Right cardiac atrium (tissue), 5 donors: ENCODE measurements at regions not wholly inside any gene's neighbourhood (a gene's known extent, or its start where the extent isn't known, plus 50 kb on each side); places are given as distances from the start of the nearest gene placed in this dataset.
"Not testable (repeated sequence)": the region's sequence is repeated elsewhere in the genome, so short reads cannot be mapped to it uniquely, and the experiment has no call there.

Experiments
- ATAC-seq, 2 donors: fragments of 200-7000 bp; cut with Tn5 transposase; one replicate each; pipeline versions ENCODE4 v1.8.0 to v1.9.1; 2020; ENCODE audit warnings: moderate library complexity in 2 of 2, mild to moderate bottlenecking in 1 of 2
- DNase-seq, 3 donors: peaks; one replicate each; pipeline ENCODE4 v3.0.0-alpha.2; 2020
- H3K27ac ChIP-seq: one replicate; pipeline ENCODE4 v1.5.1; 2013; ENCODE audit warnings: mild to moderate bottlenecking, low read length, control low read depth, moderate library complexity
- H3K27me3 ChIP-seq: one replicate; pipeline ENCODE4 v1.6.1; 2013; ENCODE audit not compliant: control insufficient read depth, insufficient read depth
- H3K4me1 ChIP-seq: one replicate; pipeline ENCODE4 v1.6.1; 2013; ENCODE audit warnings: low read length; ENCODE audit not compliant: control insufficient read depth, insufficient read depth
- H3K4me3 ChIP-seq: one replicate; pipeline ENCODE4 v1.5.1; 2013; ENCODE audit warnings: low read length, control low read depth
- H3K9me3 ChIP-seq: one replicate; pipeline ENCODE4 v1.6.1; 2013; ENCODE audit warnings: low read length; ENCODE audit not compliant: control insufficient read depth
- WGBS: extraction: QIAGEN DNeasy Blood & Tissue Kit; methylation state at CpG from one replicate; pipeline ENCODE4 v1.1.7; 2013; 5-methylcytosine and 5-hydroxymethylcytosine counted together
- intact Hi-C, 4 donors: fragments of 100-400 bp; cut with DNase I; formaldehyde crosslinking; loops; one replicate each; pipeline versions ENCODE4 v1.11.0 to v1.14.0; 2022 to 2023
- donor health status: healthy with polysubstance abuse.
- donor health status: DM: no; HTN: yes; CAD: no.
- donor health status: DM: no; HTN: no; CAD: no.
- donor health status: DM: no; HTN: yes; CAD: no; lungs with severe emphysema.
- donor health status: DM: yes; HTN: yes; CAD: no.

GRCh38 chr2:239557516-239557915 is 156.7 kb upstream of the HDAC4 start:
- ATAC-seq (no peak), DNase-seq (no peak)
- Histone ChIP-seq H3K4me1 (no peaks in the 10 kb centered on the region), H3K27me3 (no peaks in the 10 kb centered on the region), H3K4me3 (no peak overlapping the region), H3K27ac (no peak overlapping the region), H3K9me3 (no peaks in the 10 kb centered on the region)
- intact Hi-C loops: no loop called here
- 74% methylated on average over 5 of the region's 5 CpGs for WGBS

- WGBS: 82% methylated on average over 6 of the region's 6 CpGs
- DNase-seq (no peak), ATAC-seq (no peak)
- intact Hi-C loops: no loop called here
- H3K27ac ChIP-seq: no peak overlapping the region
- no peak overlapping the region for H3K4me3 ChIP-seq
- H3K9me3 ChIP-seq: no peaks in the 10 kb centered on the region
- H3K4me1 ChIP-seq: no peaks in the 10 kb centered on the region
- no peaks in the 10 kb centered on the region for H3K27me3 ChIP-seq
These were observed 154.7 kb upstream of the HDAC4 start for GRCh38 chr2:239555571-239555905.

- H3K9me3 ChIP-seq: no peaks in the 10 kb centered on the region
- WGBS: 65% methylated on average over 8 of the region's 8 CpGs
- no peak overlapping the region for H3K27ac ChIP-seq
- ATAC-seq: no peak
- H3K4me3 ChIP-seq: no peak overlapping the region
- DNase-seq: no peak
- intact Hi-C loops: no loop called here
- no peaks in the 10 kb centered on the region for H3K27me3 ChIP-seq
- H3K4me1 ChIP-seq: no peaks in the 10 kb centered on the region
These were observed 154.1 kb upstream of the HDAC4 start for GRCh38 chr2:239554766-239555570.

- Histone ChIP-seq H3K4me3 (no peak overlapping the region), H3K4me1 (no peaks in the 10 kb centered on the region), H3K27ac (no peak overlapping the region), H3K27me3 (no peaks in the 10 kb centered on the region), H3K9me3 (no peaks in the 10 kb centered on the region)
- intact Hi-C loops: no loop called here
- DNase-seq (no peak), ATAC-seq (no peak)
- 86% methylated on average over 13 of the region's 13 CpGs for WGBS
These were observed 152.7 kb upstream of the HDAC4 start for GRCh38 chr2:239553376-239554000.

GRCh38 chr2:239552213-239552926 is 151.6 kb upstream of the HDAC4 start:
- no peaks in the 10 kb centered on the region for H3K9me3 ChIP-seq
- H3K4me1 ChIP-seq: no peaks in the 10 kb centered on the region
- ATAC-seq (no peak), DNase-seq (no peak)
- H3K27ac ChIP-seq: no peak overlapping the region
- H3K4me3 ChIP-seq: no peak overlapping the region
- 86% methylated on average over 16 of the region's 16 CpGs for WGBS
- intact Hi-C loops: no loop called here
- H3K27me3 ChIP-seq: no peaks in the 10 kb centered on the region

GRCh38 chr2:239551206-239551605 is 150.4 kb upstream of the HDAC4 start:
- H3K27ac ChIP-seq: no peak overlapping the region
- H3K9me3 ChIP-seq: no peaks in the 10 kb centered on the region
- WGBS: 89% methylated on average over 6 of the region's 6 CpGs
- no peaks in the 10 kb centered on the region for H3K27me3 ChIP-seq
- DNase-seq: no peak
- ATAC-seq: no peak
- no peak overlapping the region for H3K4me3 ChIP-seq
- no peaks in the 10 kb centered on the region for H3K4me1 ChIP-seq
- intact Hi-C loops: no loop called here

- Histone ChIP-seq H3K27ac (no peak overlapping the region), H3K4me3 (no peak overlapping the region), H3K27me3 (no peaks in the 10 kb centered on the region), H3K4me1 (no peaks in the 10 kb centered on the region), H3K9me3 (no peaks in the 10 kb centered on the region)
- no peak for DNase-seq
- ATAC-seq: no peak
- 54% methylated on average over 3 of the region's 3 CpGs for WGBS
- intact Hi-C loops: no loop called here
These were observed 149.5 kb upstream of the HDAC4 start for GRCh38 chr2:239550357-239550756.

- WGBS: 69% methylated on average over 10 of the region's 10 CpGs
- ATAC-seq: no peak
- intact Hi-C loops: no loop called here
- Histone ChIP-seq H3K9me3 (no peaks in the 10 kb centered on the region), H3K4me3 (no peak overlapping the region), H3K27ac (no peak overlapping the region), H3K27me3 (no peaks in the 10 kb centered on the region), H3K4me1 (no peaks in the 10 kb centered on the region)
- no peak for DNase-seq
These were observed 149.0 kb upstream of the HDAC4 start for GRCh38 chr2:239549711-239550255.

- Histone ChIP-seq H3K27me3 (no peaks in the 10 kb centered on the region), H3K4me1 (no peaks in the 10 kb centered on the region), H3K4me3 (no peak overlapping the region), H3K27ac (no peak overlapping the region), H3K9me3 (no peaks in the 10 kb centered on the region)
- ATAC-seq (no peak), DNase-seq (no peak)
- 88% methylated on average over 16 of the region's 16 CpGs for WGBS
- intact Hi-C loops: no loop called here
These were observed 148.3 kb upstream of the HDAC4 start for GRCh38 chr2:239548965-239549595.

- no peak overlapping the region for H3K4me3 ChIP-seq
- no peaks in the 10 kb centered on the region for H3K4me1 ChIP-seq
- intact Hi-C loops: no loop called here
- H3K27me3 ChIP-seq: no peaks in the 10 kb centered on the region
- H3K9me3 ChIP-seq: no peaks in the 10 kb centered on the region
- WGBS: 91% methylated on average over 12 of the region's 12 CpGs
- ATAC-seq (no peak), DNase-seq (no peak)
- H3K27ac ChIP-seq: no peak overlapping the region
These were observed 147.6 kb upstream of the HDAC4 start for GRCh38 chr2:239548451-239548871.

GRCh38 chr2:239547140-239547539 is 146.3 kb upstream of the HDAC4 start:
- ATAC-seq, H3K27ac ChIP-seq, H3K4me1 ChIP-seq, H3K27me3 ChIP-seq, H3K9me3 ChIP-seq, intact Hi-C loops, DNase-seq, H3K4me3 ChIP-seq: not testable (repeated sequence)
- WGBS: 96% methylated on average over 3 of the region's 3 CpGs
